GM21737 (cell line): ENCODE measurements at regions not wholly inside any gene's neighbourhood (a gene's known extent, or its start where the extent isn't known, plus 50 kb on each side); places are given as distances from the start of the nearest gene placed in this dataset.
"Not testable (repeated sequence)": the region's sequence is repeated elsewhere in the genome, so short reads cannot be mapped to it uniquely, and the experiment has no call there.

ENCODE experiments used
- ATAC-seq: cut with Tn5 transposase; IDR thresholded peaks from one replicate; pipeline ENCODE4 v1.9.1; 2021; ENCODE audit warnings: mild to moderate bottlenecking, moderate library complexity; ENCODE audit not compliant: unreplicated experiment

GRCh38 chr14:31911160-31911559 is 165.9 kb upstream of the ARHGAP5 start:
- ATAC-seq: no peak

GRCh38 chr14:31913370-31913769 is 163.7 kb upstream of the ARHGAP5 start:
- no peak for ATAC-seq

GRCh38 chr14:31918289-31918688 is 158.8 kb upstream of the ARHGAP5 start:
- not testable (repeated sequence) for ATAC-seq

GRCh38 chr14:31920001-31920400 is 157.1 kb upstream of the ARHGAP5 start:
- ATAC-seq: no peak

- ATAC-seq: no peak
Measured at GRCh38 chr14:31920989-31921650, 156.0 kb upstream of the ARHGAP5 start.

- no peak for ATAC-seq
Measured at GRCh38 chr14:31921721-31922120, 155.4 kb upstream of the ARHGAP5 start.

- ATAC-seq: no peak
Measured at GRCh38 chr14:31926123-31926522, 151.0 kb upstream of the ARHGAP5 start.

GRCh38 chr14:31926652-31927347 is 150.3 kb upstream of the ARHGAP5 start:
- no peak for ATAC-seq

GRCh38 chr14:31927348-31927832 is 149.7 kb upstream of the ARHGAP5 start:
- ATAC-seq: no peak

GRCh38 chr14:31930070-31930469 is 147.0 kb upstream of the ARHGAP5 start:
- ATAC-seq: no peak

- ATAC-seq: no peak
Measured at GRCh38 chr14:31930493-31931240, 146.4 kb upstream of the ARHGAP5 start.

GRCh38 chr14:31932675-31933074 is 144.4 kb upstream of the ARHGAP5 start:
- no peak for ATAC-seq

- ATAC-seq: no peak
Measured at GRCh38 chr14:31933716-31934115, 143.4 kb upstream of the ARHGAP5 start.

GRCh38 chr14:31934767-31935266 is 142.3 kb upstream of the ARHGAP5 start:
- ATAC-seq: no peak

- no peak for ATAC-seq
Measured at GRCh38 chr14:31935391-31935790, 141.7 kb upstream of the ARHGAP5 start.

- ATAC-seq: no peak
Measured at GRCh38 chr14:31936115-31936514, 141.0 kb upstream of the ARHGAP5 start.

- peak; percentile 99 for ATAC-seq
Measured at GRCh38 chr14:31937730-31938346, 139.3 kb upstream of the ARHGAP5 start.

GRCh38 chr14:31939934-31940333 is 137.2 kb upstream of the ARHGAP5 start:
- ATAC-seq: no peak

GRCh38 chr14:31941487-31941886 is 135.6 kb upstream of the ARHGAP5 start:
- ATAC-seq: no peak

GRCh38 chr14:31942166-31942841 is 134.8 kb upstream of the ARHGAP5 start:
- ATAC-seq: no peak
